GM23338 (cell line): ENCODE measurements at regions not wholly inside any gene's neighbourhood (a gene's known extent, or its start where the extent isn't known, plus 50 kb on each side); places are given as distances from the start of the nearest gene placed in this dataset.

Experiments used
- ATAC-seq: fragments of 200-7000 bp; cut with Tn5 transposase; 3 replicates; pipeline ENCODE4 v1.9.1; 2020
- DNase-seq: peaks from one replicate; pipeline ENCODE4 v3.0.0-alpha.2; 2015; ENCODE audit warnings: low spot score
- H2AFZ ChIP-seq: fragments of 200-600 bp; sonication (generic); 2 replicates; pipeline ENCODE4 v1.8.0; 2016; ENCODE audit warnings: antibody characterized with exemption, mild to moderate bottlenecking, moderate library complexity
- H3F3A ChIP-seq: fragments of 200-600 bp; sonication (generic); replicated peaks from 2 replicates; pipeline ENCODE4 v1.8.0; 2017; ENCODE audit warnings: antibody characterized with exemption, mixed run types, low read depth
- H3K27ac ChIP-seq: fragments of 200-600 bp; sonication (generic); 2 replicates; pipeline ENCODE4 v1.6.1; 2016; ENCODE audit warnings: low read depth
- H3K27me3 ChIP-seq: fragments of 200-600 bp; sonication (generic); 2 replicates; pipeline ENCODE4 v1.8.0; 2016; ENCODE audit warnings: mild to moderate bottlenecking, mixed run types, moderate library complexity; ENCODE audit not compliant: insufficient read depth
- H3K36me3 ChIP-seq: fragments of 200-600 bp; sonication (generic); 2 replicates; pipeline ENCODE4 v1.8.0; 2016; ENCODE audit warnings: mild to moderate bottlenecking; ENCODE audit not compliant: insufficient read depth
- H3K4me1 ChIP-seq: fragments of 200-600 bp; sonication (generic); 2 replicates; pipeline ENCODE4 v1.8.0; 2016; ENCODE audit warnings: mild to moderate bottlenecking, moderate library complexity; ENCODE audit not compliant: insufficient read depth
- H3K4me2 ChIP-seq: fragments of 200-600 bp; sonication (generic); 2 replicates; pipeline ENCODE4 v1.7.1; 2017; ENCODE audit warnings: mixed run types
- H3K4me3 ChIP-seq: fragments of 200-600 bp; sonication (generic); 2 replicates; pipeline ENCODE4 v1.6.1; 2016; ENCODE audit warnings: mixed run types
- H3K79me2 ChIP-seq: fragments of 200-600 bp; sonication (generic); replicated peaks from 2 replicates; pipeline ENCODE4 v1.8.0; 2017; ENCODE audit warnings: mild to moderate bottlenecking; ENCODE audit not compliant: insufficient read depth
- H3K9me2 ChIP-seq: fragments of 200-600 bp; sonication (generic); 2 replicates; pipeline ENCODE4 v1.8.0; 2017; ENCODE audit not compliant: insufficient read depth
- H4K20me1 ChIP-seq: fragments of 200-600 bp; sonication (generic); replicated peaks from 2 replicates; pipeline ENCODE4 v1.8.0; 2017; ENCODE audit warnings: mild to moderate bottlenecking; ENCODE audit not compliant: insufficient read depth
- H3K27ac Mint-ChIP-seq: 2 replicates; pipeline ENCODE4 v1.8.0; 2020; ENCODE audit warnings: inconsistent platforms, mild to moderate bottlenecking, moderate library complexity, mixed read lengths
- H3K27me3 Mint-ChIP-seq: 3 replicates; pipeline ENCODE4 v1.8.0; 2022; ENCODE audit warnings: low read depth, mild to moderate bottlenecking, moderate library complexity, mixed read lengths, inconsistent platforms; ENCODE audit not compliant: insufficient read depth, poor library complexity
- H3K36me3 Mint-ChIP-seq: 3 replicates; pipeline ENCODE4 v1.8.0; 2021; ENCODE audit warnings: low read depth, mild to moderate bottlenecking, inconsistent platforms, moderate library complexity, mixed read lengths
- H3K4me1 Mint-ChIP-seq: 3 replicates; pipeline ENCODE4 v1.8.0; 2020; ENCODE audit warnings: mild to moderate bottlenecking, inconsistent platforms, mixed read lengths
- H3K4me3 Mint-ChIP-seq: 3 replicates; pipeline ENCODE4 v1.8.0; 2021; ENCODE audit warnings: moderate library complexity, mild to moderate bottlenecking, inconsistent platforms, mixed read lengths
- H3K9me3 Mint-ChIP-seq: 3 replicates; pipeline ENCODE4 v1.8.0; 2020; ENCODE audit warnings: moderate library complexity, mild to moderate bottlenecking, inconsistent platforms, mixed read lengths
- CREB1 ChIP-seq: fragments of 250-450 bp; sonication (Bioruptor Pico); IDR thresholded peaks from 2 replicates; pipeline ENCODE4 v1.5.0; 2020; ENCODE audit warnings: low read depth, mild to moderate bottlenecking, moderate library complexity
- CTCF ChIP-seq, 2 experiments: fragments of 200-600 bp in 1 of 2; sonication (generic) in 1 of 2; conservative IDR thresholded peaks; 2 replicates each; pipeline versions ENCODE4 v1.5.1 to v1.6.1; 2016 to 2017; ENCODE audit warnings: antibody characterized with exemption in 2 of 2, low read depth in 2 of 2, mild to moderate bottlenecking in 2 of 2, moderate library complexity in 1 of 2
- ETS1 ChIP-seq: IDR thresholded peaks from 2 replicates; pipeline ENCODE4 v1.6.1; 2016; ENCODE audit warnings: antibody characterized with exemption
- EZH2 ChIP-seq: fragments of 200-600 bp; sonication (generic); IDR thresholded peaks from one replicate; pipeline ENCODE4 v1.8.0; 2017; ENCODE audit warnings: antibody characterized with exemption, mild to moderate bottlenecking, low read depth; ENCODE audit not compliant: unreplicated experiment
- EZH2phosphoT487 ChIP-seq: fragments of 200-600 bp; sonication (generic); IDR thresholded peaks from one replicate; pipeline ENCODE4 v1.8.1; 2018; ENCODE audit warnings: antibody characterized with exemption; ENCODE audit not compliant: unreplicated experiment
- JUNB ChIP-seq: IDR thresholded peaks from one replicate; pipeline ENCODE4 v1.6.1; 2016; ENCODE audit warnings: antibody characterized with exemption; ENCODE audit not compliant: unreplicated experiment
- NANOG ChIP-seq: IDR thresholded peaks from 2 replicates; pipeline ENCODE4 v1.6.1; 2016; ENCODE audit warnings: antibody characterized with exemption, borderline replicate concordance
- POLR2AphosphoS5 ChIP-seq: IDR thresholded peaks from 2 replicates; pipeline ENCODE4 v1.6.1; 2016; ENCODE audit warnings: antibody characterized with exemption, low read depth
- REST ChIP-seq: IDR thresholded peaks from one replicate; pipeline ENCODE4 v1.6.1; 2018; ENCODE audit warnings: antibody characterized with exemption; ENCODE audit not compliant: unreplicated experiment
- STAT1 ChIP-seq: IDR thresholded peaks from one replicate; pipeline ENCODE4 v1.6.1; 2016; ENCODE audit warnings: antibody characterized with exemption; ENCODE audit not compliant: unreplicated experiment
- ZNF114 ChIP-seq: fragments of 250-450 bp; sonication (Bioruptor Pico); IDR thresholded peaks from 2 replicates; pipeline ENCODE4 v1.5.0; 2020; ENCODE audit warnings: mild to moderate bottlenecking, moderate library complexity
- ZNF331 ChIP-seq: fragments of 250-450 bp; sonication (Bioruptor Pico); IDR thresholded peaks from 2 replicates; pipeline ENCODE4 v1.5.0; 2020; ENCODE audit warnings: low read depth, mild to moderate bottlenecking, moderate library complexity
- ZNF462 ChIP-seq: fragments of 250-450 bp; sonication (Bioruptor Pico); IDR thresholded peaks from 2 replicates; pipeline ENCODE4 v1.5.0; 2020; ENCODE audit warnings: mild to moderate bottlenecking, moderate library complexity

- H3K36me3 Mint-ChIP-seq, result no peaks in the 10 kb centered on the region; the same call in 2 of the 3 replicates
- ATAC-seq (no peak), DNase-seq (no peak)
- H3K4me1 ChIP-seq, result peaks cover 31% of the 10 kb centered on the region
- no peaks in the 10 kb centered on the region; the same call in 1 of the 2 replicates for H3K9me2 ChIP-seq
- no peaks in the 10 kb centered on the region for H3K79me2 ChIP-seq
- H3K4me2 ChIP-seq, result no peak overlapping the region
- H3K27ac ChIP-seq, result no peak overlapping the region
- H3K4me1 Mint-ChIP-seq, result peaks cover 34% of the 10 kb centered on the region
- peaks cover 3% of the 10 kb centered on the region; the same call in 1 of the 3 replicates for H3K9me3 Mint-ChIP-seq
- H3K27me3 ChIP-seq, result peaks cover 52% of the 10 kb centered on the region
- no peak overlapping the region for H3K4me3 ChIP-seq
- no peaks in the 10 kb centered on the region for H3K36me3 ChIP-seq
- TF ChIP-seq REST, result no peak
- TF ChIP-seq EZH2, result no peak
- no peak for TF ChIP-seq ZNF114 (CRISPR knock-in tag)
- TF ChIP-seq POLR2AphosphoS5, result no peak
- TF ChIP-seq CTCF (conservative IDR thresholded peaks at IDR 0.05; ENCODE audit: low read depth in 2 of 2), result no peak
- TF ChIP-seq ZNF462, result no peak
- TF ChIP-seq NANOG, result no peak
- TF ChIP-seq CREB1 (CRISPR knock-in tag), result no peak
- no peak for TF ChIP-seq EZH2phosphoT487
- TF ChIP-seq ETS1, result no peak
- no peak for TF ChIP-seq JUNB
- no peak for TF ChIP-seq STAT1
- TF ChIP-seq ZNF331 (CRISPR knock-in tag), result no peak
- no peak overlapping the region for H3K27ac Mint-ChIP-seq
- 0 out of 2 replicates have a peak, but pooled peaks cover 3% of the 10 kb centered on the region for H3F3A ChIP-seq
- no peak overlapping the region for H2AFZ ChIP-seq
- no peak overlapping the region for H3K4me3 Mint-ChIP-seq
- peaks cover 75% of the 10 kb centered on the region for H3K27me3 Mint-ChIP-seq
- no peaks in the 10 kb centered on the region for H4K20me1 ChIP-seq
Observed at GRCh38 chr5:171619744-171620143, 165.9 kb upstream of the SMIM23 start.
